ENCODE measurements at regions not wholly inside any gene's neighbourhood (a gene's known extent, or its start where the extent isn't known, plus 50 kb on each side); places are given as distances from the start of the nearest gene placed in this dataset.
"Not testable (repeated sequence)": the region's sequence is repeated elsewhere in the genome, so short reads cannot be mapped to it uniquely, and the experiment has no call there.

- no peak overlapping the region for H3K9ac ChIP-seq (ENCODE audit: low read length)
- H3K27ac ChIP-seq (ENCODE audit: low read length): no peak overlapping the region
- H3K9me2 ChIP-seq (ENCODE audit: insufficient read depth, low read length): no peaks in the 10 kb centered on the region
- no peaks in the 10 kb centered on the region for H3K9me3 ChIP-seq (ENCODE audit: low read length)
- no peak overlapping the region for H3K4me2 ChIP-seq (ENCODE audit: low read length)
- H4K20me1 ChIP-seq (ENCODE audit: insufficient read depth): no peaks in the 10 kb centered on the region
- no peak overlapping the region for H2AFZ ChIP-seq (ENCODE audit: low read depth, low read length)
- no peak for TF ChIP-seq CTCF (IDR thresholded peaks at IDR 0.05; ENCODE audit: poor library complexity, severe bottlenecking)
- no peak for TF ChIP-seq EP300 (conservative IDR thresholded peaks at IDR 0.05; ENCODE audit: poor library complexity, severe bottlenecking)
- TF ChIP-seq REST (IDR thresholded peaks at IDR 0.05; ENCODE audit: borderline replicate concordance): no peak
- no peak for TF ChIP-seq SMC3 (conservative IDR thresholded peaks at IDR 0.05; ENCODE audit: poor library complexity)
- no peak for TF ChIP-seq POLR2AphosphoS5 (IDR thresholded peaks at IDR 0.05)
- no peak for TF ChIP-seq TAF1 (IDR thresholded peaks at IDR 0.05; ENCODE audit: low read depth)
- no peak for TF ChIP-seq EZH2 (IDR thresholded peaks at IDR 0.05; ENCODE audit: borderline replicate concordance, insufficient read depth, low read length, poor library complexity, severe bottlenecking)
- TF ChIP-seq MXI1 (conservative IDR thresholded peaks at IDR 0.05; ENCODE audit: poor library complexity, severe bottlenecking): no peak
- TF ChIP-seq RAD21 (conservative IDR thresholded peaks at IDR 0.05): no peak
- no peaks in the 10 kb centered on the region for H3K36me3 ChIP-seq (ENCODE audit: insufficient read depth, low read length)
- no peaks in the 10 kb centered on the region for H3K79me2 ChIP-seq (replicated peaks; ENCODE audit: insufficient read depth, low read length)
- no peaks in the 10 kb centered on the region for H3K27me3 ChIP-seq (ENCODE audit: insufficient read depth, low read depth, low read length)
- no peaks in the 10 kb centered on the region for H3F3A ChIP-seq (ENCODE audit: insufficient read depth, low read length, poor library complexity, severe bottlenecking)
- H3K4me3 ChIP-seq (ENCODE audit: low read length): no peak overlapping the region
These were observed 507.0 kb downstream of the ZPLD1 start for GRCh38 chr3:102941786-102942185.

GRCh38 chr3:102946445-102946844, 511.6 kb downstream of the ZPLD1 start:
- not testable (repeated sequence) for H3F3A ChIP-seq (ENCODE audit: insufficient read depth, low read length, poor library complexity, severe bottlenecking); H4K20me1 ChIP-seq (ENCODE audit: insufficient read depth); H3K27me3 ChIP-seq (ENCODE audit: insufficient read depth, low read depth, low read length); H3K9me3 ChIP-seq (ENCODE audit: low read length); H3K4me2 ChIP-seq (ENCODE audit: low read length); H3K9me2 ChIP-seq (ENCODE audit: insufficient read depth, low read length); H3K36me3 ChIP-seq (ENCODE audit: insufficient read depth, low read length); H3K9ac ChIP-seq (ENCODE audit: low read length); H3K4me3 ChIP-seq (ENCODE audit: low read length); H3K27ac ChIP-seq (ENCODE audit: low read length); H3K79me2 ChIP-seq (replicated peaks; ENCODE audit: insufficient read depth, low read length); H2AFZ ChIP-seq (ENCODE audit: low read depth, low read length)

- H3K36me3 ChIP-seq (ENCODE audit: insufficient read depth, low read length): no peaks in the 10 kb centered on the region
- H3F3A ChIP-seq (ENCODE audit: insufficient read depth, low read length, poor library complexity, severe bottlenecking): no peaks in the 10 kb centered on the region
- H2AFZ ChIP-seq (ENCODE audit: low read depth, low read length): no peak overlapping the region
- no peaks in the 10 kb centered on the region for H3K27me3 ChIP-seq (ENCODE audit: insufficient read depth, low read depth, low read length)
- no peak overlapping the region for H3K4me3 ChIP-seq (ENCODE audit: low read length)
- H4K20me1 ChIP-seq (ENCODE audit: insufficient read depth): no peaks in the 10 kb centered on the region
- no peak overlapping the region for H3K9ac ChIP-seq (ENCODE audit: low read length)
- no peak overlapping the region for H3K27ac ChIP-seq (ENCODE audit: low read length)
- no peak for TF ChIP-seq RAD21 (conservative IDR thresholded peaks at IDR 0.05)
- TF ChIP-seq REST (IDR thresholded peaks at IDR 0.05; ENCODE audit: borderline replicate concordance): no peak
- no peak for TF ChIP-seq CTCF (IDR thresholded peaks at IDR 0.05; ENCODE audit: poor library complexity, severe bottlenecking)
- TF ChIP-seq EZH2 (IDR thresholded peaks at IDR 0.05; ENCODE audit: borderline replicate concordance, insufficient read depth, low read length, poor library complexity, severe bottlenecking): no peak
- TF ChIP-seq POLR2AphosphoS5 (IDR thresholded peaks at IDR 0.05): no peak
- no peak for TF ChIP-seq SMC3 (conservative IDR thresholded peaks at IDR 0.05; ENCODE audit: poor library complexity)
- TF ChIP-seq MXI1 (conservative IDR thresholded peaks at IDR 0.05; ENCODE audit: poor library complexity, severe bottlenecking): no peak
- TF ChIP-seq EP300 (conservative IDR thresholded peaks at IDR 0.05; ENCODE audit: poor library complexity, severe bottlenecking): no peak
- no peak overlapping the region for H3K4me2 ChIP-seq (ENCODE audit: low read length)
- no peaks in the 10 kb centered on the region for H3K79me2 ChIP-seq (replicated peaks; ENCODE audit: insufficient read depth, low read length)
- H3K9me2 ChIP-seq (ENCODE audit: insufficient read depth, low read length): no peaks in the 10 kb centered on the region
- H3K9me3 ChIP-seq (ENCODE audit: low read length): no peaks in the 10 kb centered on the region
These were observed 537.5 kb downstream of the ZPLD1 start for GRCh38 chr3:102972350-102972749.
